SK-N-SH (cell line): ENCODE measurements at regions not wholly inside any gene's neighbourhood (a gene's known extent, or its start where the extent isn't known, plus 50 kb on each side); places are given as distances from the start of the nearest gene placed in this dataset.

Source experiments
- CTCF ChIA-PET: fragments of 300-600, 350-600 bp; formaldehyde crosslinking; extraction: SDS; loops from one replicate; lab custom pipeline; 2021; lab: Yijun Ruan, JAX
- POLR2A ChIA-PET: fragments of 350-600 bp; sonication (Branson Sonifier 250); formaldehyde crosslinking; extraction: SDS; loops from one replicate; lab custom pipeline; 2020; ENCODE audit warnings: antibody characterized with exemption, inconsistent platforms; lab: Yijun Ruan, JAX
- DNase-seq: peaks from one replicate; pipeline ENCODE4 v3.0.0; 2012
- H2AFZ ChIP-seq: fragments of 200-600 bp; sonication (generic); 2 replicates; pipeline ENCODE4 v1.8.1; 2016; ENCODE audit warnings: antibody characterized with exemption, mild to moderate bottlenecking, low read depth
- H3F3A ChIP-seq: fragments of 200-600 bp; sonication (generic); replicated peaks from 2 replicates; pipeline ENCODE3; 2016; ENCODE audit warnings: antibody characterized with exemption, mild to moderate bottlenecking; ENCODE audit not compliant: insufficient read depth
- H3K27ac ChIP-seq, 2 experiments: fragments of 200-500 bp in 1 of 2; fragments of 200-600 bp in 1 of 2; sonication (Bioruptor generic) in 1 of 2; sonication (generic), shearing (Covaris generic) in 1 of 2; 2 replicates each; pipeline versions ENCODE4 v1.5.1 to v1.6.1; 2014 to 2016; ENCODE audit warnings: low read depth in 2 of 2, inconsistent platforms in 1 of 2, low read length in 1 of 2, mild to moderate bottlenecking in 1 of 2, mixed read lengths in 1 of 2
- H3K27me3 ChIP-seq: fragments of 200-600 bp; sonication (generic), shearing (Covaris generic); 2 replicates; pipeline ENCODE4 v1.6.1; 2016; ENCODE audit warnings: mixed run types; ENCODE audit not compliant: insufficient read depth
- H3K36me3 ChIP-seq, 2 experiments: fragments of 200-500 bp in 1 of 2; fragments of 200-600 bp in 1 of 2; sonication (Bioruptor generic) in 1 of 2; sonication (generic) in 1 of 2; replicated peaks in 1 of 2; 2 replicates each; pipeline versions ENCODE3 to v1.5.1; 2014 to 2016; ENCODE audit warnings: low read length in 1 of 2, mild to moderate bottlenecking in 1 of 2; ENCODE audit not compliant: insufficient read depth in 2 of 2, control insufficient read depth in 1 of 2
- H3K4me1 ChIP-seq, 2 experiments: fragments of 200-500 bp in 1 of 2; fragments of 200-600 bp in 1 of 2; sonication (Bioruptor generic) in 1 of 2; sonication (generic), shearing (Covaris generic) in 1 of 2; 2 replicates each; pipeline versions ENCODE4 v1.5.1 to v1.6.1; 2014 to 2016; ENCODE audit warnings: low read depth in 1 of 2, low read length in 1 of 2, mixed run types in 1 of 2; ENCODE audit not compliant: insufficient read depth in 2 of 2, control insufficient read depth in 1 of 2
- H3K4me2 ChIP-seq: fragments of 200-600 bp; sonication (generic), shearing (Covaris generic); 2 replicates; pipeline ENCODE4 v1.6.1; 2017; ENCODE audit warnings: mixed run types
- H3K4me3 ChIP-seq, 2 experiments: fragments of 200-500 bp in 1 of 2; fragments of 200-600 bp in 1 of 2; sonication (Bioruptor generic) in 1 of 2; sonication (generic), shearing (Covaris generic) in 1 of 2; 2 replicates each; pipeline versions ENCODE4 v1.5.1 to v1.8.1; 2014 to 2016; ENCODE audit warnings: low read depth in 2 of 2, inconsistent platforms in 1 of 2, low read length in 1 of 2, mild to moderate bottlenecking in 1 of 2, mixed read lengths in 1 of 2, moderate library complexity in 1 of 2
- H3K79me2 ChIP-seq: fragments of 200-600 bp; sonication (generic); 2 replicates; pipeline ENCODE4 v1.8.1; 2017; ENCODE audit warnings: mild to moderate bottlenecking; ENCODE audit not compliant: insufficient read depth
- H3K9ac ChIP-seq: fragments of 200-600 bp; sonication (generic); 2 replicates; pipeline ENCODE4 v1.6.1; 2017; ENCODE audit warnings: mixed run types
- H3K9me2 ChIP-seq: fragments of 200-600 bp; sonication (generic); 2 replicates; pipeline ENCODE4 v1.6.1; 2017; ENCODE audit warnings: mixed run types
- H3K9me3 ChIP-seq: fragments of 200-600 bp; sonication (generic); 2 replicates; pipeline ENCODE4 v1.6.1; 2017; ENCODE audit warnings: mixed run types, mild to moderate bottlenecking, moderate library complexity
- H4K20me1 ChIP-seq: fragments of 200-600 bp; sonication (generic); 2 replicates; pipeline ENCODE4 v1.6.1; 2017; ENCODE audit warnings: mild to moderate bottlenecking, mixed run types; ENCODE audit not compliant: insufficient read depth
- CHD2 ChIP-seq: fragments of 150-350 bp; IDR thresholded peaks from 2 replicates; pipeline ENCODE4 v1.6.1; 2018; ENCODE audit warnings: low read length; ENCODE audit not compliant: partially characterized antibody
- GABPA ChIP-seq: IDR thresholded peaks from 2 replicates; pipeline ENCODE4 v1.4.0; 2012; ENCODE audit warnings: low read depth, mild to moderate bottlenecking
- GATA2 ChIP-seq: sonication (generic); formaldehyde crosslinking; IDR thresholded peaks from 2 replicates; pipeline ENCODE4 v1.5.0; 2020; ENCODE audit warnings: mild to moderate bottlenecking, missing genetic modification reagents
- MEF2A ChIP-seq: IDR thresholded peaks from 2 replicates; pipeline ENCODE4 v1.4.0; 2012; ENCODE audit warnings: low read depth, borderline replicate concordance
- NFIC ChIP-seq: IDR thresholded peaks from 2 replicates; pipeline ENCODE4 v1.4.0; 2012; ENCODE audit warnings: borderline replicate concordance
- NRF1 ChIP-seq: IDR thresholded peaks from 2 replicates; pipeline ENCODE4 v1.6.1; 2012; ENCODE audit warnings: low read depth, mild to moderate bottlenecking, low read length
- PBX3 ChIP-seq: IDR thresholded peaks from 2 replicates; pipeline ENCODE4; 2012
- RAD21 ChIP-seq: IDR thresholded peaks from 2 replicates; pipeline ENCODE4 v1.6.1; 2012; ENCODE audit warnings: mild to moderate bottlenecking, low read length
- RCOR1 ChIP-seq: fragments of 150-350 bp; IDR thresholded peaks from 2 replicates; pipeline ENCODE4 v1.6.1; 2017; ENCODE audit warnings: antibody characterized with exemption, low read length
- RFX5 ChIP-seq: IDR thresholded peaks from 2 replicates; pipeline ENCODE4 v1.6.1; 2012; ENCODE audit warnings: mild to moderate bottlenecking, improper control_type of control experiment, low read length
- RXRA ChIP-seq: IDR thresholded peaks from 2 replicates; pipeline ENCODE4 v1.4.0; 2012; ENCODE audit warnings: low read depth, mild to moderate bottlenecking, borderline replicate concordance
- TCF12 ChIP-seq: IDR thresholded peaks from 2 replicates; pipeline ENCODE4 v1.4.0; 2012
- TEAD4 ChIP-seq: IDR thresholded peaks from 2 replicates; pipeline ENCODE4 v1.4.0; 2012; ENCODE audit warnings: mild to moderate bottlenecking, borderline replicate concordance; ENCODE audit not compliant: insufficient read depth
- USF1 ChIP-seq: IDR thresholded peaks from 2 replicates; pipeline ENCODE4 v1.4.0; 2012; ENCODE audit warnings: low read depth, borderline replicate concordance
- YY1 ChIP-seq: IDR thresholded peaks from 2 replicates; pipeline ENCODE4 v1.4.0; 2012; ENCODE audit warnings: low read depth, mild to moderate bottlenecking
- WGBS: methylation state at CpG from one replicate; pipeline ENCODE4 v1.1.6; 2017; ENCODE audit warnings: low lambda C conversion rate; 5-methylcytosine and 5-hydroxymethylcytosine counted together
- TF ChIP-seq, protein P1 (sequence below): IDR thresholded peaks from 2 replicates; pipeline ENCODE4 v1.6.1; 2012; ENCODE audit warnings: mild to moderate bottlenecking, low read depth, low read length, moderate library complexity
- TF ChIP-seq, protein P2 (sequence below): fragments of 200-600 bp; sonication (generic); IDR thresholded peaks from 2 replicates; pipeline ENCODE4 v1.6.1; 2017; ENCODE audit warnings: antibody characterized with exemption, mild to moderate bottlenecking, moderate library complexity

GRCh38 chr10:52623761-52624160 lies 148.8 kb downstream of the MBL2 start:
- Histone ChIP-seq H3K27me3 (no peaks in the 10 kb centered on the region), H3K9me3 (no peaks in the 10 kb centered on the region), H3K4me2 (no peak overlapping the region), H3K27ac (peak overlapping the region; percentile 0 to 99; a peak in 2 of 4 replicates), H3K79me2 (no peaks in the 10 kb centered on the region), H3K4me3 (no peak overlapping the region; a peak in 1 of 4 replicates), H3K9ac (no peak overlapping the region), H3F3A (no peaks in the 10 kb centered on the region), H4K20me1 (no peaks in the 10 kb centered on the region), H3K36me3 (no peaks in the 10 kb centered on the region), H2AFZ (peak overlapping the region; percentile 70; the same call in 1 of the 2 replicates), H3K4me1 (peaks cover 27 to 32% of the 10 kb centered on the region in 2 experiments), H3K9me2 (no peaks in the 10 kb centered on the region)
- DNase-seq: no peak
- TF ChIP-seq, protein P1, sequence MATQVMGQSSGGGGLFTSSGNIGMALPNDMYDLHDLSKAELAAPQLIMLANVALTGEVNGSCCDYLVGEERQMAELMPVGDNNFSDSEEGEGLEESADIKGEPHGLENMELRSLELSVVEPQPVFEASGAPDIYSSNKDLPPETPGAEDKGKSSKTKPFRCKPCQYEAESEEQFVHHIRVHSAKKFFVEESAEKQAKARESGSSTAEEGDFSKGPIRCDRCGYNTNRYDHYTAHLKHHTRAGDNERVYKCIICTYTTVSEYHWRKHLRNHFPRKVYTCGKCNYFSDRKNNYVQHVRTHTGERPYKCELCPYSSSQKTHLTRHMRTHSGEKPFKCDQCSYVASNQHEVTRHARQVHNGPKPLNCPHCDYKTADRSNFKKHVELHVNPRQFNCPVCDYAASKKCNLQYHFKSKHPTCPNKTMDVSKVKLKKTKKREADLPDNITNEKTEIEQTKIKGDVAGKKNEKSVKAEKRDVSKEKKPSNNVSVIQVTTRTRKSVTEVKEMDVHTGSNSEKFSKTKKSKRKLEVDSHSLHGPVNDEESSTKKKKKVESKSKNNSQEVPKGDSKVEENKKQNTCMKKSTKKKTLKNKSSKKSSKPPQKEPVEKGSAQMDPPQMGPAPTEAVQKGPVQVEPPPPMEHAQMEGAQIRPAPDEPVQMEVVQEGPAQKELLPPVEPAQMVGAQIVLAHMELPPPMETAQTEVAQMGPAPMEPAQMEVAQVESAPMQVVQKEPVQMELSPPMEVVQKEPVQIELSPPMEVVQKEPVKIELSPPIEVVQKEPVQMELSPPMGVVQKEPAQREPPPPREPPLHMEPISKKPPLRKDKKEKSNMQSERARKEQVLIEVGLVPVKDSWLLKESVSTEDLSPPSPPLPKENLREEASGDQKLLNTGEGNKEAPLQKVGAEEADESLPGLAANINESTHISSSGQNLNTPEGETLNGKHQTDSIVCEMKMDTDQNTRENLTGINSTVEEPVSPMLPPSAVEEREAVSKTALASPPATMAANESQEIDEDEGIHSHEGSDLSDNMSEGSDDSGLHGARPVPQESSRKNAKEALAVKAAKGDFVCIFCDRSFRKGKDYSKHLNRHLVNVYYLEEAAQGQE: no peak
- no peak for TF ChIP-seq MEF2A
- no peak for TF ChIP-seq GATA2
- TF ChIP-seq RFX5: no peak
- TF ChIP-seq RAD21: no peak
- TF ChIP-seq NFIC: no peak
- TF ChIP-seq TCF12: no peak
- WGBS: 68% methylated on average over 2 of the region's 2 CpGs
- ChIA-PET CTCF (interaction anchor here (0.9 to 1.8 kb wide), 3 partner anchors 21 to 316 kb away, joined by 3 to 7 read pairs (median 4); no protein-coding TSS in a partner anchor), POLR2A (no interaction called here)

DNA sequence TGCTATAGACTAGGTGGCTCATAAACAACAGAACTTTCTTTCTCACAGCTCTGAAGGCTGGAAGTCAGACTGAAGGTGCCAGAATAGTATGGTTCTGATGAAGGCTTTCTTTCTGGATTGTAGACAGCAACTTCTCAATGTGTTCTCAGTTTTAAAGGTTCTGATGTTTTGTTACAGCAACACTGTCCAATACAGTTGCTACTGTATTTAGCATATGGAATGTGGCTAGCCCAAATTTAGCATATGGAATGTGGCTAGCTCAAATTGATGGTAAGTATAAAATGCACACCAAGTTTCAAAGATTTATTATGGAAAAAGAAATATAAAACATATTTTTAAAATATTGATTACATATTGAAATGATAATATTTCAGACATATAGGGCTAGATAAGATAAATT lies 145.3 kb downstream of the MBL2 start:
- TF ChIP-seq PBX3 (no peak), GABPA (no peak), CHD2 (no peak), NFIC (no peak), TCF12 (no peak), RFX5 (no peak), USF1 (no peak), MEF2A (no peak), RCOR1 (no peak), TEAD4 (no peak), RXRA (no peak), NRF1 (no peak), GATA2 (no peak), YY1 (no peak)
- TF ChIP-seq, protein P2, sequence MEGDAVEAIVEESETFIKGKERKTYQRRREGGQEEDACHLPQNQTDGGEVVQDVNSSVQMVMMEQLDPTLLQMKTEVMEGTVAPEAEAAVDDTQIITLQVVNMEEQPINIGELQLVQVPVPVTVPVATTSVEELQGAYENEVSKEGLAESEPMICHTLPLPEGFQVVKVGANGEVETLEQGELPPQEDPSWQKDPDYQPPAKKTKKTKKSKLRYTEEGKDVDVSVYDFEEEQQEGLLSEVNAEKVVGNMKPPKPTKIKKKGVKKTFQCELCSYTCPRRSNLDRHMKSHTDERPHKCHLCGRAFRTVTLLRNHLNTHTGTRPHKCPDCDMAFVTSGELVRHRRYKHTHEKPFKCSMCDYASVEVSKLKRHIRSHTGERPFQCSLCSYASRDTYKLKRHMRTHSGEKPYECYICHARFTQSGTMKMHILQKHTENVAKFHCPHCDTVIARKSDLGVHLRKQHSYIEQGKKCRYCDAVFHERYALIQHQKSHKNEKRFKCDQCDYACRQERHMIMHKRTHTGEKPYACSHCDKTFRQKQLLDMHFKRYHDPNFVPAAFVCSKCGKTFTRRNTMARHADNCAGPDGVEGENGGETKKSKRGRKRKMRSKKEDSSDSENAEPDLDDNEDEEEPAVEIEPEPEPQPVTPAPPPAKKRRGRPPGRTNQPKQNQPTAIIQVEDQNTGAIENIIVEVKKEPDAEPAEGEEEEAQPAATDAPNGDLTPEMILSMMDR: no peak
- TF ChIP-seq, protein P1: no peak
- TF ChIP-seq, all 33 proteins: peak for 0
- H3K4me1 ChIP-seq: peaks cover 5 to 6% of the 10 kb centered on the region in 2 experiments; a peak in 3 of 4 replicates
- POLR2A ChIA-PET: no interaction called here
- H2AFZ ChIP-seq: no peak overlapping the region
- no peak overlapping the region for H3K4me2 ChIP-seq
- no peaks in the 10 kb centered on the region for H3K9me2 ChIP-seq
- H3K9ac ChIP-seq: no peak overlapping the region
- no peaks in the 10 kb centered on the region for H3K36me3 ChIP-seq
- no peak overlapping the region; a peak in 1 of 4 replicates for H3K27ac ChIP-seq
- H3F3A ChIP-seq: no peaks in the 10 kb centered on the region
- DNase-seq: no peak
- H3K4me3 ChIP-seq: no peak overlapping the region
- H3K9me3 ChIP-seq: no peaks in the 10 kb centered on the region
- no peaks in the 10 kb centered on the region for H3K79me2 ChIP-seq
- H4K20me1 ChIP-seq: no peaks in the 10 kb centered on the region
- H3K27me3 ChIP-seq: no peaks in the 10 kb centered on the region
- CTCF ChIA-PET: no interaction called here
